Panc1 (cell line): ENCODE measurements at regions not wholly inside any gene's neighbourhood (a gene's known extent, or its start where the extent isn't known, plus 50 kb on each side); places are given as distances from the start of the nearest gene placed in this dataset.

ENCODE experiments used
- CTCF ChIP-seq: fragments of 450-650 bp; IDR thresholded peaks from 2 replicates; pipeline ENCODE4 v1.5.1; 2017; ENCODE audit warnings: mild to moderate bottlenecking
- REST ChIP-seq, 2 experiments: IDR thresholded peaks; 2 replicates each; pipeline ENCODE4 v1.6.1; 2011 to 2012; ENCODE audit warnings: low read depth in 2 of 2, control low read depth in 1 of 2, low read length in 1 of 2, mild to moderate bottlenecking in 1 of 2, moderate library complexity in 1 of 2; ENCODE audit not compliant: insufficient read depth in 1 of 2

GRCh38 chr2:51619961-51620360 is 588.0 kb upstream of the NRXN1 start:
- TF ChIP-seq CTCF (no peak), REST (IDR thresholded peaks at IDR 0.05; ENCODE audit: insufficient read depth in 1 of 2, low read depth in 2 of 2, low read length in 1 of 2) (no peak)
